Activated CD4-positive, alpha-beta T cell treated with anti-CD3 and anti-CD28 coated beads for 48 hours (primary cell): ENCODE measurements at regions not wholly inside any gene's neighbourhood (a gene's known extent, or its start where the extent isn't known, plus 50 kb on each side); places are given as distances from the start of the nearest gene placed in this dataset.

Source experiments
- DNase-seq: peaks from one replicate; pipeline ENCODE4 v3.0.0-alpha.2; 2020

GRCh38 chr14:23903442-23903841 is 50.1 kb upstream of the DHRS4 start:
- DNase-seq, result no peak
